HG02970 (cell line): ENCODE measurements at regions not wholly inside any gene's neighbourhood (a gene's known extent, or its start where the extent isn't known, plus 50 kb on each side); places are given as distances from the start of the nearest gene placed in this dataset.
"Not testable (repeated sequence)": the region's sequence is repeated elsewhere in the genome, so short reads cannot be mapped to it uniquely, and the experiment has no call there.

Experiments
- ATAC-seq: cut with Tn5 transposase; IDR thresholded peaks from one replicate; pipeline ENCODE4 v1.9.1; 2021; ENCODE audit warnings: mild to moderate bottlenecking, moderate library complexity, moderate number of reproducible peaks; ENCODE audit not compliant: unreplicated experiment, low FRiP score

GRCh38 chr6:71049198-71049770, 92.4 kb upstream of the B3GAT2 start:
- no peak for ATAC-seq

- no peak for ATAC-seq
These were observed 96.6 kb upstream of the B3GAT2 start for GRCh38 chr6:71053475-71053874.

DNA sequence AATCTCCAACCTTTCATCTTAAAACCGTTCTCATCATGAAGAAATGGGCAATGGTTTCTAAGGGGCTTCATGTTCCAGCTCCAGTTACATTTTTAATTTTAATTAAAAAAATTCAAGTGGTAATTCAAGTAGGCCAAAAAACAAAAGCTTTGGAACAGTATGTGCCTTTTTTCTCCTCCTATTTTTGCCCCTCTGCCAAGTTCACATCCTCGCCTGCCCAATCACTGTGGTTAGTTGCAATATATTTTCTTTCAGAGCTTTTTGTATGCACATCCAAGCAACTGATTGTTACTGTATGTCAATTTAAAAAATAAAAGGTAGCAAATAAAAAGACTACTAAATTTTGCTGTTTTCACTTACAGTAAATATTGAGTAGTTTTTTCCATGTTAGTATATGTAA, 99.8 kb upstream of the B3GAT2 start:
- no peak for ATAC-seq

DNA sequence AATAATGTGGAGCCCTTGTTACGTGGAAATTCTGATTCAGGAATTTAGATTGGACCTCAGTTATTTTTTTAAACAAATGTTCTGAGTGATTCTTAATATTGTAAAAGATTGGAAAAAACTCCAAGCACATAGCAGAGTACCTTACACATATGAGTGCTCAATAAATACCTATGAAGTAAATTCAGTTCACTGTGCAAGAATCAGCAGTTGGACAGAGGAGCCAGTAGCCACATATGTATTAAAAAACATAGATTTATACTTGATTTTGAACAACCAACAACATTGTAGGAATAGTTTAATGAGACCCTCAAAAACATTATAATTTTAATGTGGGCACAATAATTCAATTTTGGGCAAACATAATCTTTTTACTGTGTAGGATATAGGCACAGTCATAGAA, 109.3 kb upstream of the B3GAT2 start:
- no peak for ATAC-seq

DNA sequence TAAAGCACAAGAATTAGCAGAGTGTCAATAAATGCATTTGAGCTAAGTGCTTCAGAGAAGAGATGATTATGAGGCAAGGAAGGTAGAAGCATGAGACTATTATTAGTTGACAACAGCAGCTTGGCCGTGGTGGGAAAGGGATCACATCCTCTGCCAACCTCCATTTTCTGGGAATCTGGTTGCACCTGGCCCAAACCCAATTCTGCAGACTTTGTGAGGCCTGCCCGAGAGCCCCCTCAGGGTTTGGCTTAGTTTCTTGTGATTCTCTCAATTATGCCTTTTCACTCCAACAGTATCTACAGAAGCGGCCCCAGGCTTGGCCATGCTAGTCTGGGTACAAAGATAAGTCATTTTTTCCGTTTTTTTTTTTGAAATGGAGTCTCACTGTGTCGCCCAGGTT, 111.0 kb upstream of the B3GAT2 start:
- ATAC-seq, result no peak

- ATAC-seq, result no peak
These were observed 115.6 kb upstream of the B3GAT2 start for GRCh38 chr6:71072508-71072907.

- ATAC-seq, result no peak
These were observed 120.8 kb upstream of the B3GAT2 start for GRCh38 chr6:71077655-71078054.

- no peak for ATAC-seq
These were observed 122.8 kb upstream of the B3GAT2 start for GRCh38 chr6:71079677-71080076.

DNA sequence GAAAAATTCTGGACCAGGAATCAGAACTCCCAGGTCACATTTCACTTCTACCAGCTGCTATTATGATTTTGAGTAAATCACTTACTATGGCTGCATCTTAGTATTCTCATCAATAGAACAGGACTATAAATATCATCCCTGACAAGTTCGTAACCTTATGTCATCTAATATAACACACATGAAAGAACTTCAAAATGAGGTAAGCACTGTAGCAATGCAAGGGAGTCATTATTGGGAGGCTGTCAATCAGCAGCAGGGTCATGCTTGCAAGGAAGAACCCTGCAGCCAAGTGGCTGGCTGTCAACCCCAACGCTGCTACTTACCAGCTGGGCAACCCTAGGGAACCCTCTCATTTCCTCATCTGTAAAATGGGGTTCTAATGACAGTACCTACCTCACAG, 123.3 kb upstream of the B3GAT2 start:
- no peak for ATAC-seq

GRCh38 chr6:71080826-71081225, 124.0 kb upstream of the B3GAT2 start:
- no peak for ATAC-seq

- no peak for ATAC-seq
These were observed 125.3 kb upstream of the B3GAT2 start for GRCh38 chr6:71082033-71082650.

GRCh38 chr6:71083308-71083820, 126.5 kb upstream of the B3GAT2 start:
- no peak for ATAC-seq

GRCh38 chr6:71088166-71088565, 131.3 kb upstream of the B3GAT2 start:
- no peak for ATAC-seq

- ATAC-seq, result no peak
These were observed 133.4 kb upstream of the B3GAT2 start for GRCh38 chr6:71090217-71090616.

GRCh38 chr6:71091167-71091566, 134.3 kb upstream of the B3GAT2 start:
- no peak for ATAC-seq

GRCh38 chr6:71091956-71092355, 135.1 kb upstream of the B3GAT2 start:
- no peak for ATAC-seq

DNA sequence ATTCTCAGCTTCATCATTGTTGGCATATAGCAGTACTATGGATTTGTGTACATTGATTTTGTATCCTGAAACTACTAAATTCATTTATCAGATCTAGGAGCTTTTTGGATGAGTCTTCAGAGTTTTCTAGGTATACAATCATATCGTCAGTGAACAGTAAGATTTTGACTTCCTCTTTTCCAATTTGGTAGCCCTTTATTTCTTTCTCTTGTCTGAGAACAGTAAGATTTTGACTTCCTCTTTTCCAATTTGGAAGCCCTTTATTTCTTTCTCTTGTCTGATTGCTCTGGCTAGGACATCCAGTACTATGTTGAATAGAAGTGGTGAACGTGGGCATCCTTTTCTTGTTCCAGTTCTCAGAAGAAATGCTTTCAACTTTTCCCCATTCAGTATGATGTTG, 140.4 kb upstream of the B3GAT2 start:
- ATAC-seq, result not testable (repeated sequence)

GRCh38 chr6:71099649-71100048, 142.8 kb upstream of the B3GAT2 start:
- no peak for ATAC-seq

GRCh38 chr6:71103130-71103529, 146.3 kb upstream of the B3GAT2 start:
- ATAC-seq, result no peak

- ATAC-seq, result no peak
These were observed 146.8 kb upstream of the B3GAT2 start for GRCh38 chr6:71103641-71104040.

DNA sequence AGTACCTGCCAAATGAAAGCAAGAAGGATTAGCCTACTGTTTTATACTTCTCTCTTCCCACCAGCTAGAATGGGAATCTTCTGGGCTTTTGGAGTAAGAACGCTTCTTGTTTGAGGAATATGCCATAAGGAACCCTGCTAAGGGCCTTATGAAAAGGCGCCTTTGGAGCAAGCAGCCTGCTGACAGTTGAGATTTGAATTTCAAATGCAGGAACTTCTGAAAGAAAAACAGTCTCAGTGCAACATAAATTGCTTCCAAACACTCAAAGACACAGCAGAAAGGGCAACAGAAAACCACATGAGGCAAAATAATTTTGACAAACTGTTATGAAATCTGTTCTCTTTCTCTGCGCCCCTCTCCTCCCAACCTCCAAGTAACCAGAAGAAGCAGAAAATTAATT, 149.4 kb upstream of the B3GAT2 start:
- ATAC-seq, result no peak

DNA sequence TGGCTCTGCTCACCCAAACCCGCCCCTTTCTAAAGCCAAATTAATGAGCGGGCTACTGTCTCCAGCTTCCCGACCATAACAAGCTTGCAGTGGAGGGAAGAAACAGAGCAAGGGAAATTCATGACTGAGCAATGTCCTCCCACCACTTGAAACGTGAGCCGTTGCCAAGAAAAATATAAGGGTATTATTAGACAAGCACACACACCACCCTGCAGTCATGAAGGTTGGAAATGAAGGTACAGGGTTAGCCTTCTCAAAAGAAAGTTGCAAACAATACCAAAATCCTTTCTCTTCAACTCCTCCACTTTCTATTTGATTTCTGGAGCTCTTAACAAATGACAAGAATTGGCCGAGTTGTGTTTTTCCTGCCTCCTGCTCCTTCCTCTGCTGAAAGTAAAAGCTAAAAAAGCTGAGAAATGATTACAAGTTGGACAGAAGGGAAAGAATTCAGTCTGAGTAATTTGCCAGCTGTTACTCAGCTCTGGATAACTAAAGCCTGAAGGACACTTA, 151.1 kb upstream of the B3GAT2 start:
- ATAC-seq, result no peak
